ENCODE measurements at regions not wholly inside any gene's neighbourhood (a gene's known extent, or its start where the extent isn't known, plus 50 kb on each side); places are given as distances from the start of the nearest gene placed in this dataset.

DNA sequence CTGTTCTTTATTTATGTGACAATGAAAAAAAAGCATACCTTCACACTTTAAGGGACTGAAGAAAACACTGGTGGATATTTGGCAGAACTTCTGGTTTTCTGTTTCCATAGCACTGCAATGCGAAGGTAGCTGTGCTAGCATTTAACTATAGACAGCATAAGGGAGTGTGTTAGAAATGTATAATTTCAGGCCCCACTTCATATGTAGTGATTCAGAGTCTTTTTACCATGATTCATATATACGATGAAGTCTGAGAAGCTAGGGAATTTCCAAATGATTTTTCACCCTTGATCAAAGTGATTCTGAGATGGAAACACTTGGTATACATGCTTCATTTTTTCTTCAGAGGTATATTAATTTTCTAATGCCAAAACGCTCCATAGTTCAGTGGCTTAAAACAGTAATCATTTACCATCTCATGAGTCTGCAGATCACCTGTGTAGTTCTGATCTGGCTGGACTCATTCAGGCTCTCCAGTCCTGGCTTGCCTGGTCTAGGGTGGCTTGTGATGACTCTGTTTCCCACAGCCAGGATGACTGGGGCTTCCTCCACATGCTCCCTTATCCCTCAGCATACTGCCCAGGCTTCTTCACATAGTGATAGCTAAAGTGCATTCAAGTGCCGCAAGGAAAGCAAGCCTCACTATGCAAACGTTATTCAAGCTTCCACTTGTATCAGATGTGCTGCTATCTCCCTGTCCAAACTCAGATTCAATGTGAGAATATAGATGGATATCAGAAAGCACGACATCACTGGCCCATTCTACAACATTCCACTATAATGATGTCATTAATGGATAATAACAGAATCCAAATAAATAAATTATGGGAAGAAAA lies 790.1 kb downstream of the TECRL start:
- no peaks in the 10 kb centered on the region for H3K27me3 Mint-ChIP-seq (ENCODE audit: unreplicated experiment)
- H3K9me3 Mint-ChIP-seq (ENCODE audit: low read depth, unreplicated experiment): peaks cover 7% of the 10 kb centered on the region
- H3K4me1 Mint-ChIP-seq (ENCODE audit: low read depth, unreplicated experiment): no peaks in the 10 kb centered on the region
- DNase-seq: no peak
- no peak overlapping the region for H3K4me3 Mint-ChIP-seq (ENCODE audit: low read depth, unreplicated experiment)
- no TSS peak for BruUV-seq (replicated peaks)
- CTCF ChIA-PET: no interaction called here
- TF ChIP-seq, protein P1, sequence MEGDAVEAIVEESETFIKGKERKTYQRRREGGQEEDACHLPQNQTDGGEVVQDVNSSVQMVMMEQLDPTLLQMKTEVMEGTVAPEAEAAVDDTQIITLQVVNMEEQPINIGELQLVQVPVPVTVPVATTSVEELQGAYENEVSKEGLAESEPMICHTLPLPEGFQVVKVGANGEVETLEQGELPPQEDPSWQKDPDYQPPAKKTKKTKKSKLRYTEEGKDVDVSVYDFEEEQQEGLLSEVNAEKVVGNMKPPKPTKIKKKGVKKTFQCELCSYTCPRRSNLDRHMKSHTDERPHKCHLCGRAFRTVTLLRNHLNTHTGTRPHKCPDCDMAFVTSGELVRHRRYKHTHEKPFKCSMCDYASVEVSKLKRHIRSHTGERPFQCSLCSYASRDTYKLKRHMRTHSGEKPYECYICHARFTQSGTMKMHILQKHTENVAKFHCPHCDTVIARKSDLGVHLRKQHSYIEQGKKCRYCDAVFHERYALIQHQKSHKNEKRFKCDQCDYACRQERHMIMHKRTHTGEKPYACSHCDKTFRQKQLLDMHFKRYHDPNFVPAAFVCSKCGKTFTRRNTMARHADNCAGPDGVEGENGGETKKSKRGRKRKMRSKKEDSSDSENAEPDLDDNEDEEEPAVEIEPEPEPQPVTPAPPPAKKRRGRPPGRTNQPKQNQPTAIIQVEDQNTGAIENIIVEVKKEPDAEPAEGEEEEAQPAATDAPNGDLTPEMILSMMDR (IDR thresholded peaks at IDR 0.05; ENCODE audit: unreplicated experiment): no peak
- H3K36me3 Mint-ChIP-seq (ENCODE audit: insufficient read depth, unreplicated experiment): no peaks in the 10 kb centered on the region
- H3K27ac Mint-ChIP-seq (ENCODE audit: unreplicated experiment): no peak overlapping the region
- intact Hi-C loops (cut with micrococcal nuclease; ENCODE audit: unreplicated experiment): no loop called here

DNA sequence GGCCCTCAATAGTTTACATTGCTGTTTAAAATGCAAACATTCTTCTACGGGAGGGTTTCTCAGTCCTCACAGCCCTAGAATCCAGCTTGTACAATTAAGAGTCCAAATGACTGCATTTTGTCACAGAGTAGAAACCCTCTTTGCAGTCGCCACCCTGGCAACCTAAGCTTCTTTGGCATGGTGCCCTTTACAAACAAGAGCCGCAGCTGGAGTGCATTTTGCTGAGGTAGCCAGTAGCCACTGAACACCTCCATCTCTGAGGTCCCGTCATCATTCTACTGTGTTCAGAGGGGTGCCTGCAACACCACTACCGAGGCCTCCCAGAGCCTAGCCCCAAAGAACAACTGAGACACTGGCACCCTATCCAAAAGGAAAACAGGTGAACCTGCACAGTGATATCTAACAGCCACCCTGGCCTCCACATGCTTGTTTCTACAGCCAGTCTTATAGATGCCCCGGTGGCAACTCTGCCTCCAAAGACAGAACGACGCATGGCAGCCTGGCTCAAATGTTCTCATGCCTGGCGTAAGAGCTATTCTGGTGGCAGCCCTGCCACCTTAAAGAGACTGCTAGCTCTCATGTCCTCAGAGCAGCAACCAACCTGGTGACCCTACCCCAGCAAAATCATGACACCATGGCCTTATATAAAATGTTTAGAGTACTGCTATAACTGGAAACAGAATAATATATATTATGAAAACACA lies 801.9 kb downstream of the TECRL start:
- Mint-ChIP-seq H3K9me3 (ENCODE audit: low read depth, unreplicated experiment) (peaks cover 12% of the 10 kb centered on the region), H3K27me3 (ENCODE audit: unreplicated experiment) (no peaks in the 10 kb centered on the region), H3K36me3 (ENCODE audit: insufficient read depth, unreplicated experiment) (no peaks in the 10 kb centered on the region), H3K4me1 (ENCODE audit: low read depth, unreplicated experiment) (no peaks in the 10 kb centered on the region), H3K27ac (ENCODE audit: unreplicated experiment) (no peak overlapping the region), H3K4me3 (ENCODE audit: low read depth, unreplicated experiment) (no peak overlapping the region)
- intact Hi-C loops (cut with micrococcal nuclease; ENCODE audit: unreplicated experiment): no loop called here
- CTCF ChIA-PET: no interaction called here
- BruUV-seq (replicated peaks): no TSS peak
- no peak for DNase-seq
- TF ChIP-seq, protein P1 (IDR thresholded peaks at IDR 0.05; ENCODE audit: unreplicated experiment): no peak

DNA sequence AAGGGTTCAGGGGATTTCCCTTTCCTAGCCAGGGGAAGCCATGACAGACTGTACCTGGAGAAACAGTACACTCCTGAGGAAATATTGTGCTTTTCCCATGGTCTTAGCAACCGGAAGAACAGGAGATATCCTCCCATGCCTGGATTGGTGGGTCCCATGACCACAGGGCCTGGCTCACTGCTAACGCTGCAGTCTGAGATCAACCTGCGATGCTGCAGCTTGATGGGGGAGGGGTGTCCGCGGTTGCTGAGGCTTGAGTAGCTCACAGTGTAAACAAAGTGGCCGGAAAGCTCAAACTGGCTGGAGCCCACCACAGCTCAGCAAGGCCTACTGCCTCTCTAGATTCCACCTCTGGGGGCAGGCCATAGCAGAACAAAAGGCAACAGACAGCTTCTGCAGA lies 819.5 kb downstream of the TECRL start:
- peaks cover 7% of the 10 kb centered on the region for H3K9me3 Mint-ChIP-seq (ENCODE audit: low read depth, unreplicated experiment)
- TF ChIP-seq, protein P1 (IDR thresholded peaks at IDR 0.05; ENCODE audit: unreplicated experiment): no peak
- DNase-seq: no peak
- H3K27me3 Mint-ChIP-seq (ENCODE audit: unreplicated experiment): no peaks in the 10 kb centered on the region
- no peak overlapping the region for H3K4me3 Mint-ChIP-seq (ENCODE audit: low read depth, unreplicated experiment)
- CTCF ChIA-PET: no interaction called here
- no peaks in the 10 kb centered on the region for H3K36me3 Mint-ChIP-seq (ENCODE audit: insufficient read depth, unreplicated experiment)
- intact Hi-C loops (cut with micrococcal nuclease; ENCODE audit: unreplicated experiment): no loop called here
- H3K4me1 Mint-ChIP-seq (ENCODE audit: low read depth, unreplicated experiment): no peaks in the 10 kb centered on the region
- no peak overlapping the region for H3K27ac Mint-ChIP-seq (ENCODE audit: unreplicated experiment)
- BruUV-seq (replicated peaks): no TSS peak

DNA sequence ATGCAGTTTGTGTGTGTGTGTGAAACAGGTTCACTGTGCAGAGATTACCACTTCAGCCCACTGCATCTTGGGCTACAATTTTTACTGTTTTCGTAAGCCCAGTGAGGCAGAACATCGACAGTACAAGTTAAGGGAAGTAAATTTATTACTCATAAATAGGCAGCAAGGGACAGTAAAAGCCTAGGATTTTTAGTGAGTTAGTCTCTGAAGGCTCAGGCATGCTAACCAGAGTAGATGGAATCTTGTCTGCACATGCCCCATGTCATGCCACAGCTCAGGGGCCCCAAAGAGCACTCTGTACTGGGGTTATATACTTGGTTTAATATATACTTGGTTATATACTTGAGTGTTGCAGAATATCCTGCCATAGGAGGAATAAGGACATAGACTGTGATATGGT lies 825.7 kb downstream of the TECRL start:
- no peaks in the 10 kb centered on the region for H3K4me1 Mint-ChIP-seq (ENCODE audit: low read depth, unreplicated experiment)
- intact Hi-C loops (cut with micrococcal nuclease; ENCODE audit: unreplicated experiment): no loop called here
- no peak for DNase-seq
- peaks cover 2% of the 10 kb centered on the region for H3K9me3 Mint-ChIP-seq (ENCODE audit: low read depth, unreplicated experiment)
- no peaks in the 10 kb centered on the region for H3K27me3 Mint-ChIP-seq (ENCODE audit: unreplicated experiment)
- TF ChIP-seq, protein P1 (IDR thresholded peaks at IDR 0.05; ENCODE audit: unreplicated experiment): no peak
- no peak overlapping the region for H3K27ac Mint-ChIP-seq (ENCODE audit: unreplicated experiment)
- CTCF ChIA-PET: no interaction called here
- H3K4me3 Mint-ChIP-seq (ENCODE audit: low read depth, unreplicated experiment): no peak overlapping the region
- no peaks in the 10 kb centered on the region for H3K36me3 Mint-ChIP-seq (ENCODE audit: insufficient read depth, unreplicated experiment)
- no TSS peak for BruUV-seq (replicated peaks)
